Fibroblast of lung (primary cell): ENCODE measurements at regions not wholly inside any gene's neighbourhood (a gene's known extent, or its start where the extent isn't known, plus 50 kb on each side); places are given as distances from the start of the nearest gene placed in this dataset.

ENCODE experiments used
- DNase-seq, 2 donors: peaks; one replicate each; pipeline versions ENCODE4 v3.0.0 to v3.0.0-alpha.2; 2010; ENCODE audit warnings: low read depth in 2 of 2
- H2AFZ ChIP-seq: 2 replicates; pipeline ENCODE4 v1.5.1; 2012; ENCODE audit warnings: low read length, control low read depth, inconsistent platforms
- H3K27ac ChIP-seq: 2 replicates; pipeline ENCODE4 v1.5.1; 2011; ENCODE audit warnings: low read length, control low read depth; ENCODE audit not compliant: insufficient read depth
- H3K27me3 ChIP-seq: 2 replicates; pipeline ENCODE4 v1.5.1; 2011; ENCODE audit warnings: mild to moderate bottlenecking, low read length; ENCODE audit not compliant: control insufficient read depth, insufficient read depth
- H3K36me3 ChIP-seq: 2 replicates; pipeline ENCODE4 v1.5.1; 2011; ENCODE audit warnings: low read length; ENCODE audit not compliant: control insufficient read depth, insufficient read depth
- H3K4me1 ChIP-seq: 2 replicates; pipeline ENCODE4 v1.5.1; 2011; ENCODE audit warnings: low read length; ENCODE audit not compliant: control insufficient read depth, insufficient read depth; ENCODE audit errors: extremely low read depth
- H3K4me2 ChIP-seq: 2 replicates; pipeline ENCODE4 v1.5.1; 2011; ENCODE audit warnings: low read length, control low read depth; ENCODE audit not compliant: insufficient read depth; ENCODE audit errors: extremely low read depth
- H3K4me3 ChIP-seq, 4 experiments: fragments of 200-600 bp in 1 of 4; sonication (generic) in 1 of 4; replicated peaks in 1 of 4; 2 replicates each; pipeline ENCODE4 v1.5.1; 2011 to 2016; ENCODE audit warnings: low read length in 4 of 4, low read depth in 3 of 4, mild to moderate bottlenecking in 3 of 4, control low read depth in 2 of 4, inconsistent platforms in 1 of 4, mixed read lengths in 1 of 4; ENCODE audit not compliant: insufficient read depth in 1 of 4; ENCODE audit errors: control extremely low read depth in 1 of 4
- H3K79me2 ChIP-seq: 2 replicates; pipeline ENCODE4 v1.5.1; 2012; ENCODE audit warnings: mild to moderate bottlenecking, low read length, inconsistent platforms; ENCODE audit not compliant: control insufficient read depth, insufficient read depth
- H3K9ac ChIP-seq: 2 replicates; pipeline ENCODE4 v1.5.1; 2011; ENCODE audit warnings: mild to moderate bottlenecking, low read length, control low read depth; ENCODE audit not compliant: insufficient read depth
- H3K9me3 ChIP-seq: 2 replicates; pipeline ENCODE4 v1.5.1; 2012; ENCODE audit warnings: low read depth, low read length; ENCODE audit not compliant: control insufficient read depth, insufficient read depth
- H4K20me1 ChIP-seq: 2 replicates; pipeline ENCODE4 v1.5.1; 2011; ENCODE audit warnings: low read length; ENCODE audit not compliant: control insufficient read depth, insufficient read depth; ENCODE audit errors: extremely low read depth
- EZH2 ChIP-seq: IDR thresholded peaks from 2 replicates; pipeline ENCODE4 v1.5.1; 2012; ENCODE audit warnings: low read length, control low read depth, mild to moderate bottlenecking; ENCODE audit errors: missing control alignments
- TF ChIP-seq, protein P1 (sequence below), 2 donors: IDR thresholded peaks in 1 of 2; conservative IDR thresholded peaks in 1 of 2; 1 replicate in 1 of 2; 2 replicates in 1 of 2; pipeline ENCODE4 v1.5.1; 2011 to 2012; ENCODE audit warnings: low read length in 2 of 2, control low read depth in 1 of 2, inconsistent platforms in 1 of 2, low read depth in 1 of 2, mild to moderate bottlenecking in 1 of 2

DNA sequence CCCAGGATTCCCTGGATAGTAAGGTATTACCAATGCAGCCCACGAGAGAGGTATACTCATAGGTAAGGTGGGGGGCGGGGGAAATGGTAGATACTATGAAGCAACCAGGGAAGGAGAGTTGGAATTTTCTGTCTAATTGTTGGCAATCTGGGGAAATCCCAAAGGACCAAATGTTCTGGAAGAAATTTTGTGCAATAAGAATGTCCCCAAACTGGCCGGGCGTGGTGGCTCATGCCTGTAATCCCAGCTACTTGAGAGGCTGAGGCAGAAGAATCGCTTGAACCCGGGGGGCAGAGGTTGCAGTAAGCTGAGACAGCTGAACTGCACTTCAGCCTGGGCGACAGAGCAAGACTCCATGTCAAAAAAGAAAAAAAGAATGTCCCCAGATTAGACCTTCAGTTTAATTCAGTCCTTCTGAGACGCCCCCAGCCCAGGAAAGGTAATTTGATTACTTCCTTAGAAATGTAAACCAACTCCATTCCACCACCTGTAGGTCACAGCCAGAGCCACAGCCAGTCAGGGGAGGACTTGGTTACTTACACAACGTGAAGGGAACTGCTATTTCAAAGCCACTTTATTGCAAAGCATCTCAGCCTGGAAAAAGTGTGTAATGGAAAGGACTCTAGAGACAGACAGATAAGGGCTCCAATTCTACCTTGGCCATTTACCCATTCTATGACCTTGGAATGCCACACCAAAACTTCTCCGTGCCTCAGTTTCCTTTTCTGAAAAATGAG is 50.0 kb upstream of the KLF4 start:
- no peak for DNase-seq
- H3K4me3 ChIP-seq, result no peak overlapping the region
- no peaks in the 10 kb centered on the region for H3K4me1 ChIP-seq
- no peaks in the 10 kb centered on the region for H3K36me3 ChIP-seq
- H3K27ac ChIP-seq, result no peak overlapping the region
- H3K9me3 ChIP-seq, result no peaks in the 10 kb centered on the region
- no peak overlapping the region for H2AFZ ChIP-seq
- no peaks in the 10 kb centered on the region for H4K20me1 ChIP-seq
- H3K4me2 ChIP-seq, result no peak overlapping the region
- TF ChIP-seq, protein P1, sequence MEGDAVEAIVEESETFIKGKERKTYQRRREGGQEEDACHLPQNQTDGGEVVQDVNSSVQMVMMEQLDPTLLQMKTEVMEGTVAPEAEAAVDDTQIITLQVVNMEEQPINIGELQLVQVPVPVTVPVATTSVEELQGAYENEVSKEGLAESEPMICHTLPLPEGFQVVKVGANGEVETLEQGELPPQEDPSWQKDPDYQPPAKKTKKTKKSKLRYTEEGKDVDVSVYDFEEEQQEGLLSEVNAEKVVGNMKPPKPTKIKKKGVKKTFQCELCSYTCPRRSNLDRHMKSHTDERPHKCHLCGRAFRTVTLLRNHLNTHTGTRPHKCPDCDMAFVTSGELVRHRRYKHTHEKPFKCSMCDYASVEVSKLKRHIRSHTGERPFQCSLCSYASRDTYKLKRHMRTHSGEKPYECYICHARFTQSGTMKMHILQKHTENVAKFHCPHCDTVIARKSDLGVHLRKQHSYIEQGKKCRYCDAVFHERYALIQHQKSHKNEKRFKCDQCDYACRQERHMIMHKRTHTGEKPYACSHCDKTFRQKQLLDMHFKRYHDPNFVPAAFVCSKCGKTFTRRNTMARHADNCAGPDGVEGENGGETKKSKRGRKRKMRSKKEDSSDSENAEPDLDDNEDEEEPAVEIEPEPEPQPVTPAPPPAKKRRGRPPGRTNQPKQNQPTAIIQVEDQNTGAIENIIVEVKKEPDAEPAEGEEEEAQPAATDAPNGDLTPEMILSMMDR (conservative IDR thresholded peaks at IDR 0.05 in 1 of 2, IDR thresholded peaks at IDR 0.05 in 1 of 2; ENCODE audit: low read depth in 1 of 2, low read length in 2 of 2), result no peak
- TF ChIP-seq EZH2, result no peak
- no peaks in the 10 kb centered on the region for H3K27me3 ChIP-seq
- no peaks in the 10 kb centered on the region for H3K79me2 ChIP-seq
- no peak overlapping the region for H3K9ac ChIP-seq
